ENCODE measurements at regions not wholly inside any gene's neighbourhood (a gene's known extent, or its start where the extent isn't known, plus 50 kb on each side); places are given as distances from the start of the nearest gene placed in this dataset.

GRCh38 chr18:73944715-73945114 is 202.9 kb downstream of the FBXO15 start:
- TF ChIP-seq CTCF (IDR thresholded peaks at IDR 0.05) (no peak), POLR2A (IDR thresholded peaks at IDR 0.05) (no peak)
